SK-N-SH (cell line): ENCODE measurements at regions not wholly inside any gene's neighbourhood (a gene's known extent, or its start where the extent isn't known, plus 50 kb on each side); places are given as distances from the start of the nearest gene placed in this dataset.
A peak's percentile ranks its signal among the peaks of the same experiment; 100 is the strongest.

Source experiments
- CTCF ChIA-PET: fragments of 300-600, 350-600 bp; formaldehyde crosslinking; extraction: SDS; loops from one replicate; lab custom pipeline; 2021; lab: Yijun Ruan, JAX
- POLR2A ChIA-PET: fragments of 350-600 bp; sonication (Branson Sonifier 250); formaldehyde crosslinking; extraction: SDS; loops from one replicate; lab custom pipeline; 2020; ENCODE audit warnings: antibody characterized with exemption, inconsistent platforms; lab: Yijun Ruan, JAX
- DNase-seq: peaks from one replicate; pipeline ENCODE4 v3.0.0; 2012
- H2AFZ ChIP-seq: fragments of 200-600 bp; sonication (generic); 2 replicates; pipeline ENCODE4 v1.8.1; 2016; ENCODE audit warnings: antibody characterized with exemption, mild to moderate bottlenecking, low read depth
- H3F3A ChIP-seq: fragments of 200-600 bp; sonication (generic); replicated peaks from 2 replicates; pipeline ENCODE3; 2016; ENCODE audit warnings: antibody characterized with exemption, mild to moderate bottlenecking; ENCODE audit not compliant: insufficient read depth
- H3K27ac ChIP-seq, 2 experiments: fragments of 200-500 bp in 1 of 2; fragments of 200-600 bp in 1 of 2; sonication (Bioruptor generic) in 1 of 2; sonication (generic), shearing (Covaris generic) in 1 of 2; 2 replicates each; pipeline versions ENCODE4 v1.5.1 to v1.6.1; 2014 to 2016; ENCODE audit warnings: low read depth in 2 of 2, inconsistent platforms in 1 of 2, low read length in 1 of 2, mild to moderate bottlenecking in 1 of 2, mixed read lengths in 1 of 2
- H3K27me3 ChIP-seq: fragments of 200-600 bp; sonication (generic), shearing (Covaris generic); 2 replicates; pipeline ENCODE4 v1.6.1; 2016; ENCODE audit warnings: mixed run types; ENCODE audit not compliant: insufficient read depth
- H3K36me3 ChIP-seq, 2 experiments: fragments of 200-500 bp in 1 of 2; fragments of 200-600 bp in 1 of 2; sonication (Bioruptor generic) in 1 of 2; sonication (generic) in 1 of 2; replicated peaks in 1 of 2; 2 replicates each; pipeline versions ENCODE3 to v1.5.1; 2014 to 2016; ENCODE audit warnings: low read length in 1 of 2, mild to moderate bottlenecking in 1 of 2; ENCODE audit not compliant: insufficient read depth in 2 of 2, control insufficient read depth in 1 of 2
- H3K4me1 ChIP-seq, 2 experiments: fragments of 200-500 bp in 1 of 2; fragments of 200-600 bp in 1 of 2; sonication (Bioruptor generic) in 1 of 2; sonication (generic), shearing (Covaris generic) in 1 of 2; 2 replicates each; pipeline versions ENCODE4 v1.5.1 to v1.6.1; 2014 to 2016; ENCODE audit warnings: low read depth in 1 of 2, low read length in 1 of 2, mixed run types in 1 of 2; ENCODE audit not compliant: insufficient read depth in 2 of 2, control insufficient read depth in 1 of 2
- H3K4me2 ChIP-seq: fragments of 200-600 bp; sonication (generic), shearing (Covaris generic); 2 replicates; pipeline ENCODE4 v1.6.1; 2017; ENCODE audit warnings: mixed run types
- H3K4me3 ChIP-seq, 2 experiments: fragments of 200-500 bp in 1 of 2; fragments of 200-600 bp in 1 of 2; sonication (Bioruptor generic) in 1 of 2; sonication (generic), shearing (Covaris generic) in 1 of 2; 2 replicates each; pipeline versions ENCODE4 v1.5.1 to v1.8.1; 2014 to 2016; ENCODE audit warnings: low read depth in 2 of 2, inconsistent platforms in 1 of 2, low read length in 1 of 2, mild to moderate bottlenecking in 1 of 2, mixed read lengths in 1 of 2, moderate library complexity in 1 of 2
- H3K79me2 ChIP-seq: fragments of 200-600 bp; sonication (generic); 2 replicates; pipeline ENCODE4 v1.8.1; 2017; ENCODE audit warnings: mild to moderate bottlenecking; ENCODE audit not compliant: insufficient read depth
- H3K9ac ChIP-seq: fragments of 200-600 bp; sonication (generic); 2 replicates; pipeline ENCODE4 v1.6.1; 2017; ENCODE audit warnings: mixed run types
- H3K9me2 ChIP-seq: fragments of 200-600 bp; sonication (generic); 2 replicates; pipeline ENCODE4 v1.6.1; 2017; ENCODE audit warnings: mixed run types
- H3K9me3 ChIP-seq: fragments of 200-600 bp; sonication (generic); 2 replicates; pipeline ENCODE4 v1.6.1; 2017; ENCODE audit warnings: mixed run types, mild to moderate bottlenecking, moderate library complexity
- H4K20me1 ChIP-seq: fragments of 200-600 bp; sonication (generic); 2 replicates; pipeline ENCODE4 v1.6.1; 2017; ENCODE audit warnings: mild to moderate bottlenecking, mixed run types; ENCODE audit not compliant: insufficient read depth
- EZH2phosphoT487 ChIP-seq: fragments of 200-600 bp; sonication (generic); IDR thresholded peaks from 2 replicates; pipeline ENCODE4 v1.6.1; 2017; ENCODE audit warnings: low read depth, mixed run types, mild to moderate bottlenecking, antibody characterized with exemption, moderate library complexity, borderline replicate concordance
- FOXM1 ChIP-seq: IDR thresholded peaks from 2 replicates; pipeline ENCODE4 v1.4.0; 2012; ENCODE audit warnings: low read depth, mild to moderate bottlenecking
- GABPA ChIP-seq: IDR thresholded peaks from 2 replicates; pipeline ENCODE4 v1.4.0; 2012; ENCODE audit warnings: low read depth, mild to moderate bottlenecking
- MEF2A ChIP-seq: IDR thresholded peaks from 2 replicates; pipeline ENCODE4 v1.4.0; 2012; ENCODE audit warnings: low read depth, borderline replicate concordance
- MXI1 ChIP-seq: IDR thresholded peaks from 2 replicates; pipeline ENCODE4 v1.6.1; 2012; ENCODE audit warnings: mild to moderate bottlenecking, low read depth, low read length, improper control_type of control experiment
- NFIC ChIP-seq: IDR thresholded peaks from 2 replicates; pipeline ENCODE4 v1.4.0; 2012; ENCODE audit warnings: borderline replicate concordance
- POLR2AphosphoS5 ChIP-seq: IDR thresholded peaks from 2 replicates; pipeline ENCODE4 v1.6.1; 2012; ENCODE audit warnings: low read depth, low read length
- REST ChIP-seq: IDR thresholded peaks from 2 replicates; pipeline ENCODE4 v1.6.1; 2012; ENCODE audit warnings: mild to moderate bottlenecking, low read depth, low read length, moderate library complexity
- RXRA ChIP-seq: IDR thresholded peaks from 2 replicates; pipeline ENCODE4 v1.4.0; 2012; ENCODE audit warnings: low read depth, mild to moderate bottlenecking, borderline replicate concordance
- SIN3A ChIP-seq: IDR thresholded peaks from 2 replicates; pipeline ENCODE4 v1.6.1; 2012; ENCODE audit warnings: low read depth, mild to moderate bottlenecking, low read length, moderate library complexity, borderline replicate concordance
- TAF1 ChIP-seq: IDR thresholded peaks from 2 replicates; pipeline ENCODE4 v1.6.1; 2012; ENCODE audit warnings: low read depth, mild to moderate bottlenecking, low read length, moderate library complexity, borderline replicate concordance
- YY1 ChIP-seq: IDR thresholded peaks from 2 replicates; pipeline ENCODE4 v1.4.0; 2012; ENCODE audit warnings: low read depth, mild to moderate bottlenecking
- WGBS: methylation state at CpG from one replicate; pipeline ENCODE4 v1.1.6; 2017; ENCODE audit warnings: low lambda C conversion rate; 5-methylcytosine and 5-hydroxymethylcytosine counted together
- TF ChIP-seq, protein P1 (sequence below): IDR thresholded peaks from 2 replicates; pipeline ENCODE4 v1.4.0; 2012; ENCODE audit warnings: low read depth
- TF ChIP-seq, protein P2 (sequence below): fragments of 150-350 bp; IDR thresholded peaks from 2 replicates; pipeline ENCODE4 v1.6.1; 2016; ENCODE audit warnings: mild to moderate bottlenecking, low read depth, low read length
- TF ChIP-seq, protein P3 (sequence below): fragments of 200-600 bp; sonication (generic); IDR thresholded peaks from 2 replicates; pipeline ENCODE4 v1.6.1; 2017; ENCODE audit warnings: antibody characterized with exemption, mild to moderate bottlenecking, moderate library complexity

- no peaks in the 10 kb centered on the region for H4K20me1 ChIP-seq
- H3K27ac ChIP-seq: peak overlapping the region in 1 of 2 experiments; percentile 10; a peak in 1 of 4 replicates
- DNase-seq: no peak
- ChIA-PET POLR2A (no interaction called here), CTCF (interaction anchor here (0.6 to 1.6 kb wide), 5 partner anchors 16 to 1567 kb away, joined by 3 to 5 read pairs (median 3); no protein-coding TSS in a partner anchor)
- H3K36me3 ChIP-seq: no peaks in the 10 kb centered on the region
- no peak overlapping the region for H3K4me2 ChIP-seq
- no peaks in the 10 kb centered on the region for H3K9me3 ChIP-seq
- H3K4me1 ChIP-seq: peaks cover 0 to 6% of the 10 kb centered on the region in 2 experiments; a peak in 2 of 4 replicates
- no peaks in the 10 kb centered on the region for H3K79me2 ChIP-seq
- TF ChIP-seq, protein P1, sequence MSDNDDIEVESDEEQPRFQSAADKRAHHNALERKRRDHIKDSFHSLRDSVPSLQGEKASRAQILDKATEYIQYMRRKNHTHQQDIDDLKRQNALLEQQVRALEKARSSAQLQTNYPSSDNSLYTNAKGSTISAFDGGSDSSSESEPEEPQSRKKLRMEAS: no peak
- TF ChIP-seq POLR2AphosphoS5 (no peak), TAF1 (no peak), MXI1 (no peak), GABPA (no peak), REST (no peak), RXRA (no peak), FOXM1 (no peak)
- no peaks in the 10 kb centered on the region for H3K9me2 ChIP-seq
- peak overlapping the region; percentile 19; the same call in 1 of the 2 replicates for H2AFZ ChIP-seq
- WGBS: 83% methylated on average over 3 of the region's 3 CpGs
- H3F3A ChIP-seq: no peaks in the 10 kb centered on the region
- H3K27me3 ChIP-seq: no peaks in the 10 kb centered on the region
- no peak overlapping the region for H3K4me3 ChIP-seq
- H3K9ac ChIP-seq: no peak overlapping the region
Measured at GRCh38 chr15:35858707-35859106, 312.7 kb upstream of the DPH6 start.

GRCh38 chr15:35863655-35864054 is 317.7 kb upstream of the DPH6 start:
- no peak overlapping the region for H3K4me2 ChIP-seq
- no peaks in the 10 kb centered on the region for H4K20me1 ChIP-seq
- DNase-seq: no peak
- TF ChIP-seq MEF2A: no peak
- TF ChIP-seq, protein P2, sequence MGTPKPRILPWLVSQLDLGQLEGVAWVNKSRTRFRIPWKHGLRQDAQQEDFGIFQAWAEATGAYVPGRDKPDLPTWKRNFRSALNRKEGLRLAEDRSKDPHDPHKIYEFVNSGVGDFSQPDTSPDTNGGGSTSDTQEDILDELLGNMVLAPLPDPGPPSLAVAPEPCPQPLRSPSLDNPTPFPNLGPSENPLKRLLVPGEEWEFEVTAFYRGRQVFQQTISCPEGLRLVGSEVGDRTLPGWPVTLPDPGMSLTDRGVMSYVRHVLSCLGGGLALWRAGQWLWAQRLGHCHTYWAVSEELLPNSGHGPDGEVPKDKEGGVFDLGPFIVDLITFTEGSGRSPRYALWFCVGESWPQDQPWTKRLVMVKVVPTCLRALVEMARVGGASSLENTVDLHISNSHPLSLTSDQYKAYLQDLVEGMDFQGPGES: no peak
- no peak for TF ChIP-seq SIN3A
- TF ChIP-seq, protein P3, sequence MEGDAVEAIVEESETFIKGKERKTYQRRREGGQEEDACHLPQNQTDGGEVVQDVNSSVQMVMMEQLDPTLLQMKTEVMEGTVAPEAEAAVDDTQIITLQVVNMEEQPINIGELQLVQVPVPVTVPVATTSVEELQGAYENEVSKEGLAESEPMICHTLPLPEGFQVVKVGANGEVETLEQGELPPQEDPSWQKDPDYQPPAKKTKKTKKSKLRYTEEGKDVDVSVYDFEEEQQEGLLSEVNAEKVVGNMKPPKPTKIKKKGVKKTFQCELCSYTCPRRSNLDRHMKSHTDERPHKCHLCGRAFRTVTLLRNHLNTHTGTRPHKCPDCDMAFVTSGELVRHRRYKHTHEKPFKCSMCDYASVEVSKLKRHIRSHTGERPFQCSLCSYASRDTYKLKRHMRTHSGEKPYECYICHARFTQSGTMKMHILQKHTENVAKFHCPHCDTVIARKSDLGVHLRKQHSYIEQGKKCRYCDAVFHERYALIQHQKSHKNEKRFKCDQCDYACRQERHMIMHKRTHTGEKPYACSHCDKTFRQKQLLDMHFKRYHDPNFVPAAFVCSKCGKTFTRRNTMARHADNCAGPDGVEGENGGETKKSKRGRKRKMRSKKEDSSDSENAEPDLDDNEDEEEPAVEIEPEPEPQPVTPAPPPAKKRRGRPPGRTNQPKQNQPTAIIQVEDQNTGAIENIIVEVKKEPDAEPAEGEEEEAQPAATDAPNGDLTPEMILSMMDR: no peak
- no peak for TF ChIP-seq REST
- TF ChIP-seq YY1: no peak
- TF ChIP-seq EZH2phosphoT487: no peak
- no peak for TF ChIP-seq NFIC

More at GRCh38 chr15:35863655-35864054, 317.7 kb upstream of the DPH6 start:
- Histone ChIP-seq H3K9ac (no peak overlapping the region), H3K27me3 (no peaks in the 10 kb centered on the region), H3K36me3 (no peaks in the 10 kb centered on the region), H3K4me3 (no peak overlapping the region), H3K9me3 (no peaks in the 10 kb centered on the region), H3K79me2 (no peaks in the 10 kb centered on the region), H3K27ac (no peak overlapping the region), H3K4me1 (peaks cover 0 to 2% of the 10 kb centered on the region in 2 experiments; a peak in 1 of 4 replicates), H2AFZ (no peak overlapping the region), H3F3A (no peaks in the 10 kb centered on the region), H3K9me2 (no peaks in the 10 kb centered on the region)
- CTCF ChIA-PET: interaction anchor here (1.0 kb wide), 1 partner anchor 27 kb away, joined by 3 read pairs; no protein-coding TSS in a partner anchor
- POLR2A ChIA-PET: no interaction called here
- 93% methylated on average over 2 of the region's 2 CpGs for WGBS
